ENCODE measurements at regions not wholly inside any gene's neighbourhood (a gene's known extent, or its start where the extent isn't known, plus 50 kb on each side); places are given as distances from the start of the nearest gene placed in this dataset.
"Not testable (repeated sequence)": the region's sequence is repeated elsewhere in the genome, so short reads cannot be mapped to it uniquely, and the experiment has no call there.

DNA sequence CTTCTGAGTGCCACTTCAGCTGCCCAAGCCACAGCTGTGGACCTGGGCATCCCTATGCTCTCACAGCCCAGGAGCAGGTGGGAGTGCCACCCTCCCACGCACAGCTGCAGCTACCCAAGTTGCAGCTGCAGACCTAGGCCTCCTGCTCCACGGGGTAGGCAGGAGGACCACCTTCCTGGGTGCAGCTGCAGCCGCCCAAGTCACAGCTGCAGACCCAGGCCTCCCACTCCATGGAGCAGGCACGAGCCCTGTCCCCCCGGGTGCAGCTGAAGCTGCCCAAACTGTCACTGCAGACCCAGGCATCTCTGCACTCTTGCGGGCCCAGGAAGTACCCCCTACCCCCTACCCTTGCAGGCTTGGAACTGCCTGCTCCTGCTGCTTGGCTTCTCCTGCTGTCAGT is 260.2 kb downstream of the XPNPEP1 start:
- H3K27me3 Mint-ChIP-seq, result no peaks in the 10 kb centered on the region

DNA sequence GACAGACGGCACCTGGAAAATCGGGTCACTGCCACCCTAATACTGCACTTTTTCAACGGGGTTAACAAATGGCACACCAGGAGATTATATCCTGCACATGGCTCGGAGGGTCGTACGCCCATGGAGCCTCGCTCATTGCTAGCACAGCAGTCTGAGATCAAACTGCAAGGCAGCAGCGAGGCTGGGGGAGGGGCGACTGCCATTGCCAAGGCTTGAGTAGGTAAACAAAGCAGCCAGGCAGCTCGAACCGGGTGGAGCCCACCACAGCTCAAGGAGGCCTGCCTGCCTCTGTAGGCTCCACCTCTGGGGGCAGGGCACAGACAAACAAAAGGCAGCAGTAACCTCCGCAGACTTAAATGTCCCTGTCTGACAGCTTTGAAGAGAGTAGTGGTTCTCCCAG is 270.7 kb downstream of the XPNPEP1 start:
- CTCF ChIA-PET, H3K27me3 Mint-ChIP-seq, H3K4me3 Mint-ChIP-seq: not testable (repeated sequence)

More for the DNA sequence above, 260.2 kb downstream of the XPNPEP1 start:
- Mint-ChIP-seq H3K4me1 (no peaks in the 10 kb centered on the region), H3K36me3 (no peaks in the 10 kb centered on the region), H3K27ac (no peak overlapping the region), H3K9me3 (peaks cover 10% of the 10 kb centered on the region), H3K4me3 (no peak overlapping the region)
- CTCF ChIA-PET, result no interaction called here
- DNase-seq, result no peak

DNA sequence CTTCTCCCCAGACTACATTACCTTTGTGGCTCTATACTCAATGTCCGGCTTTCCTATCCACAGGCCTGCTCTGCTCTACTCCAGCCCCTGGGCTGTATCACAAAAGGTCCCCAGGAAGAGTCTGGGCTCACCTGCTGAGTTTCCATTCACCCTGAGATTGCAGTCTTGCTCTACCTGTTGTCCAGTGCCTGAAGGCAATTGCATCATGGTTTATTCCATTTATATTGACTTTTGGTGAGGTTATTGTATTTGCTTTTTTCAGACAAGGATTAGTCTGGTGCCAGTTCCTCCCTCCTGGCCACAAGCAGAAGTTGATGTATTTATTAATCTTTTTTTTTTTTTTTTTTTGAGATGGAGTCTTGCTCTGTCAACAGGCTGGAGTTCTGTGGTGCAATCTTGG is 273.1 kb downstream of the XPNPEP1 start:
- no peaks in the 10 kb centered on the region for H3K36me3 Mint-ChIP-seq
- H3K27ac Mint-ChIP-seq, result no peak overlapping the region
- H3K9me3 Mint-ChIP-seq, result no peaks in the 10 kb centered on the region
- CTCF ChIA-PET, result no interaction called here
- no peak for DNase-seq
- H3K27me3 Mint-ChIP-seq, result no peaks in the 10 kb centered on the region
- H3K4me3 Mint-ChIP-seq, result no peak overlapping the region
- H3K4me1 Mint-ChIP-seq, result no peaks in the 10 kb centered on the region

More for the DNA sequence above, 270.7 kb downstream of the XPNPEP1 start:
- H3K9me3 Mint-ChIP-seq, H3K36me3 Mint-ChIP-seq, H3K27ac Mint-ChIP-seq, DNase-seq, H3K4me1 Mint-ChIP-seq: not testable (repeated sequence)

DNA sequence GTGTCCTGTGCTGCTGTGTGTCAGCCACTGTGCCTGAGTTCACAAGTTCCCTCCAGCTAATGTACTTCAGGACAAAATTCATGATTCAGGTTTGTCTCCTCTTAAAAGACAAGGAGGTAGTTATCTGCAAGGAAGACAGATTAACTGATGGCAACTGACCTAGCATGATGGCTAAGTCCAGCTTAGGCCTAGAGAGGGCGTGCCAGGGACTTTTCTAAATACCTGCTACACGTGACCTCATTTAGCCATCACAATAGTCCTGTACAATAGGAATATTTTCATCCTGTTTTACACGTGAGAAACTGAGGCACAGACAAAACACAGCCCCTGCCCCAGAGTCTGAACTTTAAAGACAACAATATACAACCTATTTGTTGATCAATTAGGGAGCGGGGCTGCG is 275.7 kb downstream of the XPNPEP1 start:
- Mint-ChIP-seq H3K9me3 (no peaks in the 10 kb centered on the region), H3K4me3 (no peak overlapping the region), H3K4me1 (no peaks in the 10 kb centered on the region), H3K27me3 (no peaks in the 10 kb centered on the region), H3K27ac (no peak overlapping the region), H3K36me3 (no peaks in the 10 kb centered on the region)
- DNase-seq, result no peak
- CTCF ChIA-PET, result no interaction called here

DNA sequence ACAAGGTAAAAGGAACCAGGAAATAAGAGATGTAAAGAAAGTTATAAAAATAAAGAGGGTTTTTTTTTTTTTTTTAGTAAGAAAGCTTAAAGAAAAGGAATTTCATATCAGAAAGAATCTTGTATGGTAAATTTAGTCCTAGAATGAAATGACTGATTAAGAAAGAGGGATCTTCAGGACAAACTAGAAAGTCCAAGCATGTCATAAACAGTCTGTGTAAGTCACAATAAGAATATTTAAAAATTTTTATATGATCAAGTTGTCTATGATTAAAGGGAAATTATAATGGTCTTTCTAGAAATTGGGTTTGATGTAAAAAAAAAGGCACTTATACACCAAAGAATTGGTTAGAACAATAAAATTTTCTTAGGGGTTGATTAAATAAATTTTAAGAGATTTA is 289.5 kb downstream of the XPNPEP1 start:
- Mint-ChIP-seq H3K4me3 (no peak overlapping the region), H3K4me1 (no peaks in the 10 kb centered on the region), H3K9me3 (peaks cover 2% of the 10 kb centered on the region), H3K27me3 (no peaks in the 10 kb centered on the region), H3K36me3 (no peaks in the 10 kb centered on the region), H3K27ac (no peak overlapping the region)
- no peak for DNase-seq
- CTCF ChIA-PET, result no interaction called here

DNA sequence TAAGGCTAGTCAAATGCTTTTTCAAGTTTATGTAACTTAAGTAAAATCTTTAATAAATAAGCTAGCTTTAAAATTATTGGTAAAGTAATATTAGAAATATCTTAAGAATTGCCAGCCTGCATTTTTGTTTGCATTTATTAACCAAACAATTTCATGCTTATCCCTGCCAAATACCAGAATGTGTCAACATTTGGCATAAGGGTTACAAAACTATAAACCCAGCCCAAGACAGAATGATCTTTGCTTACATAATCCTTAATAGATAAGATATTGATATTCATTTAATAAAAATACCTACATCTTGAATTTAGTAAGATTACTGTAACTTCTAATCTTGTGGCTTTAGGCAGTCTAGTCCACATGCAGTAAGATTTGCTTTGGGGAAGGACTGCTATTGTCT is 290.3 kb downstream of the XPNPEP1 start:
- H3K4me3 Mint-ChIP-seq, CTCF ChIA-PET, H3K9me3 Mint-ChIP-seq, H3K36me3 Mint-ChIP-seq, H3K27me3 Mint-ChIP-seq, H3K4me1 Mint-ChIP-seq, H3K27ac Mint-ChIP-seq, DNase-seq: not testable (repeated sequence)

DNA sequence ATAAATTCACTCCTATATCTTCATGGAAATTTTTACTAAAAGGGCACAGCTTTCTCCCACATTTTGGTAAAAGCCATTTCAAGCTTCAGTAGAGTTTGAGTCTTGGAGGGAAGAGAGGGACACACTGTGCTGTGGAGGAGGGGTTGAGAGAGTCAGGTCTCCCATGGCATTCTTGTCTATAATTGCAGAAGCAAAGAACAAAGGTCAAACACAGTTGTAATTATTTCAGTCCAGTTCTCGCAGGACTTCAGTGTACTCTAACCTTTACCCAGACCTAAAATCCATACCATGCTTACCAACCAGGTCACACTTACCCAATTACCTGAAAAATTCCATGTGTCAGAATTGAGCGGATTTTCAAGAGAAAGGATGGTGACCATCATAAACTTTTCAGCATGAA is 298.4 kb downstream of the XPNPEP1 start:
- no peak overlapping the region for H3K27ac Mint-ChIP-seq
- no peaks in the 10 kb centered on the region for H3K27me3 Mint-ChIP-seq
- no peaks in the 10 kb centered on the region for H3K4me1 Mint-ChIP-seq
- no peak for DNase-seq
- H3K36me3 Mint-ChIP-seq, result no peaks in the 10 kb centered on the region
- no peak overlapping the region for H3K4me3 Mint-ChIP-seq
- peaks cover 2% of the 10 kb centered on the region for H3K9me3 Mint-ChIP-seq
- CTCF ChIA-PET, result interaction anchor here (0.7 kb wide), 1 partner anchor 16 kb away, joined by 3 read pairs; no protein-coding TSS in a partner anchor

DNA sequence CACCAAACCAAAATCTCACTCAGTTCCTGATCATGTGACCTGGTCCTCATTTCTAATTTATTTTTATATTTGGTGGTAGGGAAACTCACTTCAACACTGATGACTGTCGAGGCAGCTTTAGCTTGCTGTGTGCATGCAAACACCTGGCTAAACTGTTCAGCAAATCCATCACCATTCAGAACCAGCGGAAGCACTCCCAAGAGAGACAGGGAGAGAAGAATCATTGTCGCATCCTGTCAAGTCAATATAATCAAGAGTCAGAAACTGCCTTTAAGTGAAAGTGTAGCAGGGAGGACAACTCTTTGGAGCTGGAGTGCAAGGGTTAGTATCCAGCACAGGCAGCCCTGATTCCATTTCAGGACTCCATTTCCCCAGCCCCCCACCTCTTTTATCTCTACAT is 300.7 kb downstream of the XPNPEP1 start:
- Mint-ChIP-seq H3K27ac (no peak overlapping the region), H3K36me3 (no peaks in the 10 kb centered on the region), H3K4me3 (no peak overlapping the region), H3K27me3 (no peaks in the 10 kb centered on the region), H3K4me1 (no peaks in the 10 kb centered on the region), H3K9me3 (peaks cover 2% of the 10 kb centered on the region)
- CTCF ChIA-PET, result no interaction called here
- no peak for DNase-seq

DNA sequence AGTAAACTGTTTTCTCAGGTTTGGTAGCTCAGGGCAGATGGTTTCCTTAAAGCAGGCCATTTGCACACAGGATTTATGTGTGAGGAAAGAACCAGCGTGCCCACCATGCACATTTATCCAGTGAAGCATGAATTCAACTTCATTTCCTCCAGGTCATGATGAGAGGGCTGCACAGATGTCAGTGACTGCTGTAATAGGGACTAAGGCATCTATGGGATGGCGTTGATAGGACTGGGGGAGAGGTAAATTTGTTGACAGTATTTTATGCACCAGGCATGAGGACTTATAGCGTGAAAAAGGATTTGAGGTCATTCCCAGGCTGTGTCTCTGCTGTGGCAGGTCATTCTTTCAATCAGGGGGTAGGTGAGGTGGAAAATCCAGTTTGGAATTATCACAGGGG is 302.9 kb downstream of the XPNPEP1 start:
- CTCF ChIA-PET, result no interaction called here
- H3K36me3 Mint-ChIP-seq, result no peaks in the 10 kb centered on the region
- no peaks in the 10 kb centered on the region for H3K27me3 Mint-ChIP-seq
- H3K4me1 Mint-ChIP-seq, result no peaks in the 10 kb centered on the region
- no peak overlapping the region for H3K27ac Mint-ChIP-seq
- DNase-seq, result no peak
- H3K4me3 Mint-ChIP-seq, result no peak overlapping the region
- peaks cover 2% of the 10 kb centered on the region for H3K9me3 Mint-ChIP-seq

DNA sequence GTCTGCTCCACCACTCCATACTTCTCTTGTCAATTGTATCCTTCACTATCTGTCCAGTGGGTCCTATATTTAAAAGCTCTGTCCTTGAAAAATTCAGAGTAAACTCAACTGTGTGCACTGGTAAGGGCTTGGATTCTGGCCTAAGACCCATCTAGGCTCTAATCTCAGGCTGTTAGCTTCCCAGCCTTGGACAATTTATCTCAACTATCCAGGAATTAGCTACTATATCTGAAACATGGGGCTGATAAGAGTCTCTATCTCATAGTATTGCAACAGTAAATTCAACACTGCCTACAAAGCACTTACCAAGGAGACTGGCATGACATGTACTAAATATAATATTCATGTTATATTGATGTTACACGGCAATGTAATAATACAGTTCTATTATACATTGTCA is 303.4 kb downstream of the XPNPEP1 start:
- Mint-ChIP-seq H3K27ac (no peak overlapping the region), H3K4me3 (no peak overlapping the region), H3K27me3 (no peaks in the 10 kb centered on the region), H3K4me1 (no peaks in the 10 kb centered on the region), H3K36me3 (no peaks in the 10 kb centered on the region), H3K9me3 (peaks cover 2% of the 10 kb centered on the region)
- DNase-seq, result no peak
- CTCF ChIA-PET, result no interaction called here

DNA sequence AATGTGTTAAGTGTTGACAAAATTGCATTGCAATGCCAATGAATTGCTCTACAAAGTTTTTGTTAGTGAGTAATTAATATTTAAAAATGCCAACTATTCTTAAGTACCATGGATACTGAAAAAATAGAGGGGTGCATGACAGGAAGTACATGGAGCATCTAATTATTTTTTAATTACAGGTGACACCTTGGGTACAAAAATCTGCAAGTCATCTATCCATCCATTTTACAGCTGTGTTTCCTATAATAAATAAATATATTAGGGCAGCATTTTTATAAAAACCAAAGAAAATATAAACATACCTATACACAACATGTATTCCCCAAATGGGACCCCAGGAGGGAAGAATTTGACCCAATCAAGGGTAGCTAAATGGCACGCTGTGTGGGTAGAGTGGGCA is 304.6 kb downstream of the XPNPEP1 start:
- DNase-seq, result no peak
- no peak overlapping the region for H3K4me3 Mint-ChIP-seq
- CTCF ChIA-PET, result no interaction called here
- H3K36me3 Mint-ChIP-seq, result no peaks in the 10 kb centered on the region
- H3K4me1 Mint-ChIP-seq, result no peaks in the 10 kb centered on the region
- H3K9me3 Mint-ChIP-seq, result peaks cover 2% of the 10 kb centered on the region
- no peak overlapping the region for H3K27ac Mint-ChIP-seq
- H3K27me3 Mint-ChIP-seq, result no peaks in the 10 kb centered on the region

DNA sequence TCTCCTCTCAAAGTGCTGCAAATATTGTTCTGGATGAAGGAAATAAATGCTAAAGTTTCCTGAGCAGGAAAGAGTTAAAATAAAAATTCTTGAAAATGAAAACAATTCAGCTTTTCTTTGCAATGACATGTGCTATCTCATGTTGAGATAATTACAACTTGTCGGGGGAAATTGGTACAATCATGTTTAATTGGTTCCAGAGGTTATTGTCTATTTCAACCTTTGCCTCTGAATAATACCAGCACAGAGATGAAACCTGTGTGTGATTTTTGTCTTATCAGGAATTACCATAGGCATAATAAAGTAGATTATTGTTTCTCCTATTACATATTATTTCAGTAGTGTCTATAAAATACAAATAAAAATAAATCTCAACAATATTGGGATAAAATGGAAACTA is 305.0 kb downstream of the XPNPEP1 start:
- Mint-ChIP-seq H3K27me3 (no peaks in the 10 kb centered on the region), H3K36me3 (no peaks in the 10 kb centered on the region), H3K4me3 (no peak overlapping the region), H3K27ac (no peak overlapping the region), H3K9me3 (peaks cover 2% of the 10 kb centered on the region), H3K4me1 (no peaks in the 10 kb centered on the region)
- CTCF ChIA-PET, result no interaction called here
- DNase-seq, result no peak

DNA sequence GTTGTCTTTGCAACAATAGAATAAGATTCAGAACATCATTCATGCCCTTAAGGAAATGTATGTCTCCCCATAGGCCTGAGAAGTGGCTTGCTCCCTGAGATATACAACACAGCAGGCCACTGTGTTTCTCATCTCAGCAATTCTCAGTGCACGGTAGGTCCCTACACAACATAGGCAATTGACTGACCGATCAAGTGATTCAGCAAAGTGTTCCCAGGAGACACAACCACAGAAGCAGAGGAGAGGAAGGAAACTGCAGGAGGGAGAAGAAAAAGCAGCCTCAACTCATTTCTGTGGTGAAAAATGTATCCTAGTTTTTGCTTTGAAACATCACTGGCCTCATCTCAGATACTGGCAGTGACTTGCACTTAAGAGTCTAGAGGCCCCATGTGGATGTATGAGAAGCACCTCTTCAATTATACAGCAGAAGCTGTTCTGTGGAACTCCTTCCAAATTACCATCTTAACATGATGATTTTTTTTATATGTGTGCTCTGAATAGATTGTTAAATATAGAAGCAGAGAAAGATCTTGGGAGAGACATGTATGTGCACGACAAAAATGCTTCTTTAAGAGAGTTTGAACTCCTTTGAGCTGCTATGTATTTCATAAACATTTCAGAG is 306.8 kb downstream of the XPNPEP1 start:
- no peak overlapping the region for H3K27ac Mint-ChIP-seq
- no peaks in the 10 kb centered on the region for H3K36me3 Mint-ChIP-seq
- no peak for DNase-seq
- no peak overlapping the region for H3K4me3 Mint-ChIP-seq
- H3K4me1 Mint-ChIP-seq, result no peaks in the 10 kb centered on the region
- CTCF ChIA-PET, result no interaction called here
- H3K9me3 Mint-ChIP-seq, result peaks cover 5% of the 10 kb centered on the region
- no peaks in the 10 kb centered on the region for H3K27me3 Mint-ChIP-seq

DNA sequence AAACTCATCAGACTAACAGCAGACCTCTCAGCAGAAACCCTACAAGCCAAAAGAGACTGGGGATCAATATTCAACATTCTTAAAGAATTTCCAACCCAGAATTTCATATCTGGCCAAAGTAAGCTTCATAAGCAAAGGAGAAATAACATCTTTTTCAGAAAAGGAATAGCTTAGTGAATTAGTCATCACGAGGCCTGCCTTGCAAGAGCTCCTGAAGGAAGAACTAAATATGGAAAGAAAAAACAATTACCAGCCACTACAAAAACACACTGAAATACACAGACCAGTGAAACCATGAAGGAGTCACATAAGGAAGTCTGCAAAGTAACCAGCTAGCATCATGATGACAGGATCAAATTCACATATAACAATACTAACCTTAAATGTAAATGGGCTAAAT is 328.0 kb downstream of the XPNPEP1 start:
- H3K36me3 Mint-ChIP-seq, H3K27ac Mint-ChIP-seq, DNase-seq, H3K4me3 Mint-ChIP-seq, H3K4me1 Mint-ChIP-seq, CTCF ChIA-PET, H3K27me3 Mint-ChIP-seq: not testable (repeated sequence)
- peaks cover 12% of the 10 kb centered on the region for H3K9me3 Mint-ChIP-seq

DNA sequence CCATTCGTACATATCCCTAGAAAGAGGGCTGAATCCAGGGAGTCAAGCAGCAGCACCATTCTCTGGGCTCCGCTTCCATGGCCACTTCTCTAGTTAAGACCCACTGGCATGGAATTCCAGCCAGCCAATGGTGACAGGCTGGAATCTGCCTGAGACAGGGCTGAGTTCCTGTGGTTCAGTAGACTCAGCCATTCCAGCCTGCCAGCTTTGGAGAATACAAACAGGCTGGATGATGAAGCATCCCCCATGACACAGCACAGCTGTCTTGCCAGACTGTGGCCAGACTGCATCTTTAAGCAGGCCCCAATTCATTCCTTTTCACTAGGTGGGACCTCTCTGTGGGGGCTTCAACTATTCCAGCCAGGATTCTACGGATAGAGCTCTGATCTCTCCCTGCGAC is 329.6 kb downstream of the XPNPEP1 start:
- Mint-ChIP-seq H3K4me3 (no peak overlapping the region), H3K4me1 (no peaks in the 10 kb centered on the region), H3K36me3 (no peaks in the 10 kb centered on the region), H3K27ac (no peak overlapping the region), H3K9me3 (peaks cover 10% of the 10 kb centered on the region), H3K27me3 (no peaks in the 10 kb centered on the region)
- DNase-seq, result no peak
- CTCF ChIA-PET, result no interaction called here

DNA sequence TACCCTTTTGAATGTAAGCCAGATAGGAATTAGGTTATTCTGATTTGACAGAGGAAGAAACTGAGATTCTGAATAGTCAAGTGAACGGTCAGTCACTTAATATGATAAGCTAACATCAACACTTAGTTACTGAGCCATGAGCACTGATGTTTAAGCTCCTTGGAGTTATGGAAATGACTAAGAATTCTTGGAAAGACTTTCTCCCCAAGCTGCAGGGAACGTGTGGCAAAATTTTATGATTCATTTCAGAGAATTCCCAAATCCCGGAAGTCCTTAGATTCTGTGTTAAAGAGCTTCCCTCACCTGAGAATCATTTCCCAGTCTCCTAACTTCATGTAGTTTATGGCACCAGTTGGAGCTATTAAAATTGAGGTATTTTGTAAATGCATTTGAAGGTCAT is 330.9 kb downstream of the XPNPEP1 start:
- H3K36me3 Mint-ChIP-seq, result no peaks in the 10 kb centered on the region
- H3K4me1 Mint-ChIP-seq, result no peaks in the 10 kb centered on the region
- no peak overlapping the region for H3K27ac Mint-ChIP-seq
- no peak for DNase-seq
- H3K9me3 Mint-ChIP-seq, result peaks cover 4% of the 10 kb centered on the region
- no peak overlapping the region for H3K4me3 Mint-ChIP-seq
- CTCF ChIA-PET, result no interaction called here
- H3K27me3 Mint-ChIP-seq, result no peaks in the 10 kb centered on the region
